Neuronal stem cell (in vitro differentiated cells): ENCODE measurements at regions not wholly inside any gene's neighbourhood (a gene's known extent, or its start where the extent isn't known, plus 50 kb on each side); places are given as distances from the start of the nearest gene placed in this dataset.

ENCODE experiments used
- DNase-seq: peaks from one replicate; pipeline ENCODE4 v3.0.0-alpha.2; 2013; ENCODE audit warnings: low spot score
- H2AFZ ChIP-seq: one replicate; pipeline ENCODE4 v1.6.1; 2013; ENCODE audit warnings: mild to moderate bottlenecking, low read length, inconsistent platforms
- H2AK5ac ChIP-seq: 2 replicates; pipeline ENCODE4 v1.6.1; 2013; ENCODE audit warnings: low read depth, mild to moderate bottlenecking, inconsistent platforms, low read length, moderate library complexity, mixed read lengths
- H2BK120ac ChIP-seq: 2 replicates; pipeline ENCODE4 v1.6.1; 2013; ENCODE audit warnings: low read depth, mild to moderate bottlenecking, inconsistent platforms, low read length, moderate library complexity, mixed read lengths
- H2BK12ac ChIP-seq: one replicate; pipeline ENCODE4 v1.6.1; 2013; ENCODE audit warnings: low read length, inconsistent platforms
- H2BK15ac ChIP-seq: 2 replicates; pipeline ENCODE4 v1.6.1; 2013; ENCODE audit warnings: mild to moderate bottlenecking, low read length, inconsistent platforms, mixed read lengths
- H2BK5ac ChIP-seq: one replicate; pipeline ENCODE4 v1.6.1; 2013; ENCODE audit warnings: inconsistent platforms, mild to moderate bottlenecking, low read length, moderate library complexity
- H3K14ac ChIP-seq: one replicate; pipeline ENCODE4 v1.6.1; 2013; ENCODE audit warnings: low read length, inconsistent platforms
- H3K18ac ChIP-seq: 2 replicates; pipeline ENCODE4 v1.6.1; 2013; ENCODE audit warnings: low read length, inconsistent platforms
- H3K23ac ChIP-seq: 2 replicates; pipeline ENCODE4 v1.6.1; 2013; ENCODE audit warnings: low read depth, mild to moderate bottlenecking, mixed read lengths, low read length, inconsistent platforms; ENCODE audit not compliant: poor library complexity
- H3K27ac ChIP-seq: replicated peaks from 3 replicates; pipeline ENCODE4 v1.5.1; 2013; ENCODE audit warnings: low read length, inconsistent platforms
- H3K27me3 ChIP-seq, 3 experiments: 2 replicates each; pipeline ENCODE4 v1.6.1; 2013; ENCODE audit warnings: low read length in 3 of 3, mild to moderate bottlenecking in 2 of 3, inconsistent platforms in 1 of 3, low read depth in 1 of 3, mixed read lengths in 1 of 3, moderate library complexity in 1 of 3; ENCODE audit not compliant: control insufficient read depth in 3 of 3, insufficient read depth in 3 of 3
- H3K36me3 ChIP-seq, 2 donors: replicated peaks in 1 of 2; 2 replicates each; pipeline ENCODE4 v1.6.1; 2013; ENCODE audit warnings: low read length in 2 of 2; ENCODE audit not compliant: control insufficient read depth in 2 of 2, insufficient read depth in 2 of 2
- H3K4ac ChIP-seq: 2 replicates; pipeline ENCODE4 v1.6.1; 2013; ENCODE audit warnings: inconsistent platforms, mild to moderate bottlenecking, low read length, moderate library complexity
- H3K4me1 ChIP-seq, 2 donors: 1 replicate in 1 of 2; 2 replicates in 1 of 2; pipeline ENCODE4 v1.6.1; 2013; ENCODE audit warnings: low read length in 2 of 2, low read depth in 1 of 2; ENCODE audit not compliant: control insufficient read depth in 2 of 2, insufficient read depth in 1 of 2
- H3K4me2 ChIP-seq: one replicate; pipeline ENCODE4 v1.6.1; 2013; ENCODE audit warnings: mild to moderate bottlenecking, low read length, inconsistent platforms; ENCODE audit not compliant: insufficient read depth, poor library complexity, severe bottlenecking
- H3K4me3 ChIP-seq, 2 donors: 2 replicates each; pipeline ENCODE4 v1.5.1; 2013; ENCODE audit warnings: low read length in 2 of 2, mild to moderate bottlenecking in 2 of 2, inconsistent platforms in 1 of 2, moderate library complexity in 1 of 2
- H3K79me1 ChIP-seq: one replicate; pipeline ENCODE4 v1.6.1; 2013; ENCODE audit warnings: low read depth, mild to moderate bottlenecking, inconsistent platforms, low read length, moderate library complexity
- H3K9ac ChIP-seq: one replicate; pipeline ENCODE4 v1.6.1; 2013; ENCODE audit warnings: mild to moderate bottlenecking, low read depth, low read length, inconsistent platforms; ENCODE audit not compliant: poor library complexity
- H3K9me3 ChIP-seq, 2 donors: replicated peaks in 1 of 2; 2 replicates each; pipeline versions ENCODE3 to v1.6.1; 2013; ENCODE audit warnings: low read length in 2 of 2, mild to moderate bottlenecking in 2 of 2, inconsistent platforms in 1 of 2, low read depth in 1 of 2, mixed read lengths in 1 of 2, moderate library complexity in 1 of 2; ENCODE audit not compliant: control insufficient read depth in 2 of 2, insufficient read depth in 1 of 2
- H4K8ac ChIP-seq: one replicate; pipeline ENCODE4 v1.6.1; 2013; ENCODE audit warnings: low read depth, mild to moderate bottlenecking, inconsistent platforms, low read length, moderate library complexity
- H4K91ac ChIP-seq: one replicate; pipeline ENCODE4 v1.6.1; 2013; ENCODE audit warnings: low read length, low read depth, mild to moderate bottlenecking, inconsistent platforms; ENCODE audit not compliant: poor library complexity
- WGBS, 2 donors: extraction: QIAGEN DNeasy Blood & Tissue Kit; methylation state at CpG; one replicate each; pipeline ENCODE4 v1.1.7; 2013; ENCODE audit warnings: missing lambda C conversion rate in 2 of 2, mixed read lengths in 1 of 2; ENCODE audit not compliant: insufficient read length in 2 of 2, insufficient replicate concordance in 1 of 2; ENCODE audit errors: extremely low coverage in 2 of 2; 5-methylcytosine and 5-hydroxymethylcytosine counted together

DNA sequence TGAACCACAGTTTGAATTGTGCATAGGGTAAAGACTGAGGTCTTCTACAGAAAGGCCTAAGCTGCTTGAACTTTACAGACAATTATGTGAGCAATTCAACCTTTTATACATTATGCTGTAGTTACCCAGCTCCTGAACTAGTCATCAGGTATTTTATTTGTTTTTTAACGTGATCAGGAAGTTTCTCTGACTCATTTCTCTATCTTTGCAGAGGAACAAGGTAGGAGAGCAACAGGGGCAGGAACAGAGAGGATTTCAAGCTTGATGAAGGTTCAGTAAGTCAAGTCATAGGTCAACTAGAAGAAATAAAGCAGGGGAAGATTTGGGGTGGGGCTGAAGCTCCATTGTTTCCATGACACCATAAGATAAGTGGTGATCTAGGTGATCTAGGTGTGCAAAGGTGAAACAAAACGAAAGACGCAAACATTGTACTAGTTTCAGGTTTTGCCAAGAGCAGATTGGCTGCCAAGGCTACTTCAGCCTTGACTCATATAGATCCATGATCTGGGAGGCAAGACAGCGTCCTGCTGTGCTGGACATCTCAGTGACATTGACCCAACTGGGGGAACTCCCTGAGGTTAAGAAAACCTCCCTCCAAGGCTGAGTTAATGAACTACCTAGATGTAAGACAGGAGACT is 198.1 kb downstream of the DAD1 start:
- no peak overlapping the region for H3K4me3 ChIP-seq
- no peaks in the 10 kb centered on the region for H3K9me3 ChIP-seq
- H2AK5ac ChIP-seq, result no peak overlapping the region
- H2BK5ac ChIP-seq, result no peak overlapping the region
- no peak overlapping the region for H3K4me2 ChIP-seq
- H2AFZ ChIP-seq, result no peak overlapping the region
- no peak overlapping the region for H3K4ac ChIP-seq
- no peak overlapping the region for H4K91ac ChIP-seq
- no peak overlapping the region for H3K14ac ChIP-seq
- H3K18ac ChIP-seq, result no peak overlapping the region
- no peak overlapping the region for H3K23ac ChIP-seq
- H3K4me1 ChIP-seq, result peaks cover 2% of the 10 kb centered on the region in 2 donors
- DNase-seq, result no peak
- H3K79me1 ChIP-seq, result no peaks in the 10 kb centered on the region
- H3K27me3 ChIP-seq, result peaks cover 0 to 23% (median 0%) of the 10 kb centered on the region in 3 experiments
- no peak overlapping the region for H4K8ac ChIP-seq
- H3K27ac ChIP-seq, result no peak overlapping the region
- no CpG with 5 or more reads among the region's 4 CpGs for whole genome bisulfite sequencing, 2 donors
- H3K9ac ChIP-seq, result no peak overlapping the region
- H2BK15ac ChIP-seq, result no peak overlapping the region
- no peak overlapping the region for H2BK12ac ChIP-seq
- H2BK120ac ChIP-seq, result no peak overlapping the region
- H3K36me3 ChIP-seq, result no peaks in the 10 kb centered on the region

DNA sequence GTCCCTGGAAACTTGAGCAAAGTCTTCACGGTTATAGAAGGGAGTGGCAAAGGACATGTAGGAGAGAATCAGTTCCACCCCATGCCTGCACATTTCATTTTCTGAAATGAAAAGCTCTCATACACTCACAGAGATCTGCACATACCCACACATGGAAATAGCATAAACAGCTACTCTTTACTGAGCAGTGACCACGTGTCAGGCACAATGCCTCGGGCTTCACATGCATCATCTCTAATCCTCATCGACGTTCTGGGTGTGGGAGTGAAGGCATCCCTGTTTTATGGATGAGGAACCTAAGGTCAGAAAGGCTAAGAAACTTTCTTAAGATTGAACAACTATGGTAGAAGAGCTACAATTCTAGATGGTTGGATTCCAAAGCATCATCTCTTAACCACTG is 198.8 kb downstream of the DAD1 start:
- H3K4ac ChIP-seq, result no peak overlapping the region
- no peak for DNase-seq
- no peak overlapping the region for H3K4me3 ChIP-seq
- no peak overlapping the region for H3K9ac ChIP-seq
- no peak overlapping the region for H3K4me2 ChIP-seq
- H3K27ac ChIP-seq, result no peak overlapping the region
- H4K91ac ChIP-seq, result no peak overlapping the region
- no peak overlapping the region for H2AK5ac ChIP-seq
- H3K4me1 ChIP-seq, result peaks cover 2% of the 10 kb centered on the region in 2 donors
- no peak overlapping the region for H3K23ac ChIP-seq
- H2BK15ac ChIP-seq, result no peak overlapping the region
- H2BK12ac ChIP-seq, result no peak overlapping the region
- H2BK5ac ChIP-seq, result no peak overlapping the region
- H3K14ac ChIP-seq, result no peak overlapping the region
- H3K18ac ChIP-seq, result no peak overlapping the region
- no peak overlapping the region for H2AFZ ChIP-seq
- no peaks in the 10 kb centered on the region for H3K36me3 ChIP-seq
- H3K79me1 ChIP-seq, result no peaks in the 10 kb centered on the region
- no peak overlapping the region for H4K8ac ChIP-seq
- no peak overlapping the region for H2BK120ac ChIP-seq
- H3K9me3 ChIP-seq, result no peaks in the 10 kb centered on the region
- WGBS, 2 donors, result no CpG with 5 or more reads among the region's 5 CpGs
- H3K27me3 ChIP-seq, result peaks cover 0 to 26% (median 0%) of the 10 kb centered on the region in 3 experiments

DNA sequence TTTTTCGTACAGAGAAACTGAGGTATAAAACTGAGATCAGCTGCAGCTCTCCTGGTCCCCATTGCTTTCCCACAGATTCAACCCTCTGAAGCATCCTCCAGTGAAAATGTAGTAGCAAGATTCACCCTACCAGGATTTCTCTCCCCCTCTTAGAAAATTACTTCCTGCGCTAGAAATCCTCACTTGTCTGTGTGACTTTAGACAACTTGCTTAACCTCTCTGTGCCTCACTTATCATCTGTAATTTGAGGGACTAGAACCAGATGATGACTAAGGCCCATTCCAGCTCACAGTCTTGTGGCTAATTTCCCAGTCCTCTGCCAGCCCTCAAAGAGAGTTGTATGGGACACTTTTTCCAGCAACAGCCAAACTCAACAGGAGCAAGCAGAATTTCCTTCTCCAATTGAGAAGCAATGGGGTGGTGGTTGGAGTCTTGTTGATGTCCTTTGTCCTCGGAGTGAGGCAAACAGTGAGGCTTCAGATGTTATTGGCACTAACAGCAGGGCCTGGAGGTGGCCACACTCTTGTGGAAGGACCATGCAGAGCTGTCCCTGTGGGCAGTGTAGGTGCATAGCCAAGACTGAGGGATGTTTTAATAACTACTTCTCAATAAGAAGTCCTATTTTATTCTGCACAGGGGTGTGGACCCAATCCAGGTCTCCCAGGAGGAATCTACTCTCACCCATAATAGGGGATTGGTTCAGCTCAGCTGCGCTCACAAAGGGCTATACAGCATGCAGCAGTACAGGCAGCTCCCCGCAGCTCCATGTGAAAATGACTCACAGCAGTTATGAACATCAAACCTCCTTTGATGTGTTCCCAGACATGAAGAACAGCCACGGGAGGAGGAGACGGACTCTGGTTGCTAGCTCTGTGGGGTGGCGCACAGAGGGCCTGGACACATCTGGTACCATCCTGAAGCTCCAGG is 200.1 kb downstream of the DAD1 start:
- H2BK15ac ChIP-seq, result no peak overlapping the region
- no peak overlapping the region for H3K14ac ChIP-seq
- no peak overlapping the region for H3K27ac ChIP-seq
- H3K4me1 ChIP-seq, result peaks cover 2% of the 10 kb centered on the region in 2 donors
- no peaks in the 10 kb centered on the region for H3K36me3 ChIP-seq
- no peak for DNase-seq
- H3K9me3 ChIP-seq, result no peaks in the 10 kb centered on the region
- WGBS, 2 donors, result no CpG with 5 or more reads among the region's 8 CpGs
- H3K4me3 ChIP-seq, result no peak overlapping the region
- H4K8ac ChIP-seq, result no peak overlapping the region
- no peak overlapping the region for H2BK120ac ChIP-seq
- H3K4ac ChIP-seq, result no peak overlapping the region
- H3K27me3 ChIP-seq, result peaks cover 0 to 31% (median 0%) of the 10 kb centered on the region in 3 experiments
- H2BK12ac ChIP-seq, result no peak overlapping the region
- no peak overlapping the region for H2AFZ ChIP-seq
- H3K9ac ChIP-seq, result no peak overlapping the region
- H3K23ac ChIP-seq, result no peak overlapping the region
- no peak overlapping the region for H2BK5ac ChIP-seq
- H2AK5ac ChIP-seq, result no peak overlapping the region
- H3K18ac ChIP-seq, result no peak overlapping the region
- no peaks in the 10 kb centered on the region for H3K79me1 ChIP-seq
- no peak overlapping the region for H4K91ac ChIP-seq
- no peak overlapping the region for H3K4me2 ChIP-seq

DNA sequence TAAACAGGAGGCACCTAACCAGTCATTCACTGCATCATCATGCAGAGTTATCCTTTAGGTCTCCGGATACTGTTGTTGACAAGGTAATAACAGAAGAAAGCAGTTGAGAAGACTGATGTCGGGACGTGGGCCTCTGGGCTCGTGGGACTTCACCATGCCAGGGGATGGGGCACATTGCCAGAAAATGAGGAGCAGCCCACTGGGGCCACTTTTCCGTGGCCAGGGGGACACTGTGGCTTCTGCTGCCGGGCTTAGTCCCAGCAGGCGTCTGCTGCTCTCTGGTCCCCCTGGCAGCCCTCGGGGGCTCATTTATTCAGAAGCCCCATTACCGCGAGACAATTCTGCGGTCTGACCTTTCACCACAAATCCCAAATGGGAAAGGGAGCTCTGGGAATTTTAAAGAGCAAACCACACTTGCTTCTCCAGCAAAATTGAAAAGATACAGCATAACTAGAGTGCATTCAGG is 201.2 kb downstream of the DAD1 start:
- DNase-seq, result no peak
- no peak overlapping the region for H3K27ac ChIP-seq
- H2BK12ac ChIP-seq, result no peak overlapping the region
- no peaks in the 10 kb centered on the region for H3K9me3 ChIP-seq
- no peak overlapping the region for H3K18ac ChIP-seq
- H3K79me1 ChIP-seq, result no peaks in the 10 kb centered on the region
- H3K23ac ChIP-seq, result no peak overlapping the region
- peaks cover 2% of the 10 kb centered on the region in 2 donors for H3K4me1 ChIP-seq
- H2AK5ac ChIP-seq, result no peak overlapping the region
- no peak overlapping the region for H4K8ac ChIP-seq
- H2BK120ac ChIP-seq, result no peak overlapping the region
- peaks cover 0 to 34% (median 0%) of the 10 kb centered on the region in 3 experiments for H3K27me3 ChIP-seq
- H3K36me3 ChIP-seq, result no peaks in the 10 kb centered on the region
- H3K4me3 ChIP-seq, result no peak overlapping the region
- WGBS, 2 donors, result no CpG with 5 or more reads among the region's 11 CpGs
- H2AFZ ChIP-seq, result peak overlapping the region; percentile 72
- no peak overlapping the region for H2BK5ac ChIP-seq
- H3K4me2 ChIP-seq, result no peak overlapping the region
- no peak overlapping the region for H3K4ac ChIP-seq
- no peak overlapping the region for H3K9ac ChIP-seq
- H4K91ac ChIP-seq, result no peak overlapping the region
- no peak overlapping the region for H3K14ac ChIP-seq
- H2BK15ac ChIP-seq, result no peak overlapping the region
